ENCODE measurements at regions not wholly inside any gene's neighbourhood (a gene's known extent, or its start where the extent isn't known, plus 50 kb on each side); places are given as distances from the start of the nearest gene placed in this dataset.
"Not testable (repeated sequence)": the region's sequence is repeated elsewhere in the genome, so short reads cannot be mapped to it uniquely, and the experiment has no call there.

- TF ChIP-seq ZNF274 (IDR thresholded peaks at IDR 0.05; ENCODE audit: low read depth, low read length); YY1 (IDR thresholded peaks at IDR 0.05; ENCODE audit: insufficient read depth, insufficient read length): not testable (repeated sequence)
Measured at GRCh38 chr5:99510237-99510866, 581.5 kb upstream of the CHD1 start.
